Cerebellar cortex (tissue), 1 donor: ENCODE measurements at regions not wholly inside any gene's neighbourhood (a gene's known extent, or its start where the extent isn't known, plus 50 kb on each side); places are given as distances from the start of the nearest gene placed in this dataset.

Experiments used
- DNase-seq: peaks from one replicate; pipeline ENCODE4 v3.0.0-alpha.2; 2015; ENCODE audit warnings: low spot score

DNA sequence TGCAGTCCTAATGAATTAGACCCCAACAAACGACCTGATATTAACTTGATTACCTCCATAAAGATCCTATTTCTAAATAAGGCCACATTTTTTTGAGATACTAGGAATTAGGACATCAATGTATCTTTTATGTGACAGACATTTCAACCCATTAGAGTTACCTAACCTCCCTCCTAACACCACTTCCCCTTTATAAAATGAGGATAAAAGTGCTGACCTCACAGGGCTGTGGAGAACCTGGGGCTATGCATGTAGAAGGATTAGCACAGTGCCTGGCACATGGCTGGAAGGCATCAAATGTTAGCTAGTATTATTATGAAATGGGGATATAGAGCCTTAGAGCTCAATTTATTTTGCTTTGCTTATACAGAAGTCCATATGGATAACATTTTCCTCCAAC, 53.5 kb upstream of the LRRN1 start:
- no peak for DNase-seq

DNA sequence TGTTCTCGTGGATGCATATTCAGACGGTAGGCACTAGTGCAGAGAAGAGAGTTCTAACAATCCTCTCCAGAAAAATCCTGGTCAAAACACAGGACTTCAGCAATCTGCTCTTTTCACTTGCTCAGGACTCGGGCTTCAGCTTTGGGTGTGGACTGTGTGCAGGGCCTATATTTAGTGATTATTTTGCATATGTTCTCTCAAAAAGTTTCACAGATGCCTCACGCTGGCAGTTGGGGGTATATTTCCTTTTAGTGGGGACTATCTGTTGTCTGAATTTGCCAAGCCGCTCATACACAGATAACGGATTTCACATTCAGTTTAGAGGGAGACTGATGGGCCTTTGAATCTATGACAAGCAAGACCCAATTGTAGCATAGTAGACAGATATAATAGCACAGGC, 54.4 kb upstream of the LRRN1 start:
- DNase-seq = no peak

GRCh38 chr3:3743754-3744153, 55.5 kb upstream of the LRRN1 start:
- DNase-seq = no peak

DNA sequence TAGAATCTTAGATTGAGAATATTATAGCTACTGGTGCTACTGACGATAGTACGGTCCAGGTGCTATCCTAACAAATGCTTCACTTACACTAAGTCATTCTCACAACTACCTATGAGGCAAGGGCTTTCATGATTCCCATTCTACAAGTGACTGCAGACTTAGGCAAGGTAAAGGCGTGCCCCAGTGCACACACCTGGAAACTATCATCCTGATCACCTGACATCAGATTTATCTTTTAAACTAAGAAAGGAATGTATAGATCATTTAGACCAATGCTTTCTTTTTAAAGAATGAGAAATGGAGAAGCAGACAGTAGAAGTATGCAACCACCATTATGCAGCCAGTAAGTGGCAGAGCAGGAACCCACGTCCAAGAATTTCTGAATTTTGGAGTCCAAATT, 59.2 kb upstream of the LRRN1 start:
- no peak for DNase-seq

- no peak for DNase-seq
Observed at GRCh38 chr3:3739330-3740060, 59.7 kb upstream of the LRRN1 start.

GRCh38 chr3:3737531-3737930, 61.7 kb upstream of the LRRN1 start:
- no peak for DNase-seq

- DNase-seq = no peak
Observed at GRCh38 chr3:3735919-3736318, 63.3 kb upstream of the LRRN1 start.

- no peak for DNase-seq
Observed at GRCh38 chr3:3734881-3735280, 64.3 kb upstream of the LRRN1 start.

GRCh38 chr3:3729261-3729660, 70.0 kb upstream of the LRRN1 start:
- no peak for DNase-seq

DNA sequence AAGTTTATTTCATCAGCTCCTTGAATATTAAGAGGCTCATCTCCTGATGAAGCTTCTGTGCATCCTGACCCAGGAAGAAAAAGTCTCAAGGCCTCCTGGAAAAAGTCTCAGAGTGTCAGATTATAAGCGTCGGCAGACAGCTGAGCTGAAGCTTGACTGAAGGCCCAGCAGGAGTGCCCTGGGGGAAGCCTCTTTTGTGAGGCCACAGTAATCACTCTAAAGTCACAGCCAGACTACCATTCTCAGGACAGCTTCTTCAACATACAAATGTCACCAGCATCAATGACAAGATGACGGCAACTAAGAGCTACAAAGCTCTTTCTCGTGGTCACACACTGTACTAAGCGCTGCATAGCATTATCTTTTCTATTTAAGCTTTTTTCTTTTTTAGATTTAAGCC, 72.7 kb upstream of the LRRN1 start:
- no peak for DNase-seq

GRCh38 chr3:3714572-3714971, 84.7 kb upstream of the LRRN1 start:
- DNase-seq = no peak

- DNase-seq = no peak
Observed at GRCh38 chr3:3712971-3713370, 86.3 kb upstream of the LRRN1 start.

GRCh38 chr3:3708769-3709115, 90.5 kb upstream of the LRRN1 start:
- no peak for DNase-seq

- no peak for DNase-seq
Observed at GRCh38 chr3:3707858-3708768, 91.1 kb upstream of the LRRN1 start.

GRCh38 chr3:3705090-3705775, 94.0 kb upstream of the LRRN1 start:
- peak; percentile 22 for DNase-seq

DNA sequence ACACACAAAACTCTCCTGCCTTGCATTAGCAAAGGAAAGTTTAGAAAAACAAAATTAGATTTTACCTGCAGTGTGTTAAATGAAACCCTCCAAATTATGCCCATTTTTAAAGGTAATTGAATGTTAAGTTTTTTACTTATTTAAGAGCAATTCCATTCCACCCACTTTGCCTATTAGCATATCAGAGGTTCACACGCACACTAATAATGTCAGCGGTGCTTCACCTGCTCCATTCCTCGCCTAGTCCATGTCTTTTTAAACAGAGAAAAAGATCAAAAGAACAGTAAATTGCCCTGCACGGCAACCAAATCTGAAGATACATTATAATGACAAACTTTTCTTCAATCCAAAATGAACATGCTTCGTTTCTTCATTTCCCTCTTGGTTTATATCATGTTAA, 97.3 kb upstream of the LRRN1 start:
- DNase-seq = no peak

- no peak for DNase-seq
Observed at GRCh38 chr3:3699816-3700633, 99.2 kb upstream of the LRRN1 start.

- DNase-seq = no peak
Observed at GRCh38 chr3:3699407-3699806, 99.8 kb upstream of the LRRN1 start.

GRCh38 chr3:3696345-3696744, 102.9 kb upstream of the LRRN1 start:
- DNase-seq = no peak

DNA sequence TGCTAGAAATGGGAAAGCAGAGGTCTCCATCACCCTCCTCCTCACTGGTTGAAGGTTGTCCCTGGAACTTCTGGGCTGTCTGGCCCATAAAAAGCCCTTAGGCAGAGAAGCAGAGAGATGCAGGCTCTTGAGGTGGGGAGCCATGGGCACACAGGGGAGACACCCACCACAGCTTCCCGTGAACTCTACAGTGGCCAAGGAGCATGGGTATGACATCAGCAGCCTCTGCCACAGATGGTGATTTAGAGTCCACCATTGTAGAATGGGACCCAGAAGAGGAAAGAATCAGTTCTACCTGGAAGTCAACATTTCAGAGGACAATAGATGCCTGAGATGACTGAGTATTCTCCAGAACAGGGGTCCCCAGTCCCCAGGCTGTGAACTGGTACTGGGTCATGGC, 105.6 kb upstream of the LRRN1 start:
- no peak for DNase-seq

DNA sequence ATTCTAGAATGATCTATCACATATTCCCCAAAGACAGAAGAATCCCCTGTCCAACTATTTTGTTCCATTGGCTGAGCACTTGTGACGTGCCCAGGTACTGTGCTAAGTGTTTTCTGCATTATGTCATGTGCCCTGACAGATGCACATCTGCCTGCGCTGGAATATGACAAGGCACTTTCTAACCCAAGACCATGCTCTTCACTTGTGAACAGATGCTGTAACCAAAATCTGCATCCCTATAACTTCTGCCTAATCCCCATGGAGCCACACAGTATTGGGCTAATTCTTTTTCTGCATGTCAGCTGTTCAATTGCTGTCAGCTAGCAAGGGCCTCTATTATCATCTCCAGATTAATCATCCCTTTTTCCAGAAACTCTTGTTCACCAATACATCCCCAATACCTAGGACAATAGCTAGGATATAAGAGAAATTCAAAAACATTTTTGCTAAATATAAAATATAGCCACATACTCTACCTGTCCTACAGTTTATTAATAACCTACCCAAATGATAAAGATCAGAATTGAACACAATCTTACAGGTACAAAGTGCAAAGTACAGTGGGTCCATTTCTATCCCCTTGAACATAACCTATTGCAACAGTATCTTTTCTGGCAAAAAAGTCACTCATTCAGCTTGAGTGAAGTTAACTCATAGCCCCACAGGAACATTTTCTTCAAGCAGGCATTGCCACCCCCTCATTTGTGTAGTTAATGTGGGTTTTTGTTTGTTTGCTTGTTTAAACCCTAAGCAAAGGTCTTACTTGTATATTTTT, 109.4 kb upstream of the LRRN1 start:
- no peak for DNase-seq
